ENCODE measurements at regions not wholly inside any gene's neighbourhood (a gene's known extent, or its start where the extent isn't known, plus 50 kb on each side); places are given as distances from the start of the nearest gene placed in this dataset.

GRCh38 chr9:120183615-120184014 is 396.4 kb downstream of the CDK5RAP2 start:
- Histone ChIP-seq H3K9me3 (ENCODE audit: control insufficient read depth in 4 of 4, low read length in 3 of 4) (no peaks in the 10 kb centered on the region), H3K27ac (ENCODE audit: low read depth in 1 of 2, low read length in 2 of 2) (no peak overlapping the region), H3K4me1 (ENCODE audit: control insufficient read depth in 4 of 4, insufficient read depth in 4 of 4, low read length in 3 of 4) (no peaks in the 10 kb centered on the region), H3K9ac (ENCODE audit: low read depth in 1 of 2, low read length in 2 of 2) (no peak overlapping the region), H3K27me3 (ENCODE audit: control insufficient read depth in 4 of 4, insufficient read depth in 4 of 4, low read length in 3 of 4) (peaks cover 0 to 2% (median 0%) of the 10 kb centered on the region in 4 donors), H3K36me3 (ENCODE audit: control insufficient read depth in 4 of 4, insufficient read depth in 3 of 4, low read depth in 1 of 4, low read length in 3 of 4) (no peaks in the 10 kb centered on the region), H3K4me3 (ENCODE audit: low read depth in 1 of 3, low read length in 3 of 3) (no peak overlapping the region)
- 60% methylated on average over 3 of the region's 3 CpGs for WGBS
- no peak for DNase-seq (ENCODE audit: low spot score)
- TF ChIP-seq YY1 (IDR thresholded peaks at IDR 0.05) = no peak
- TF ChIP-seq FOXA2 (IDR thresholded peaks at IDR 0.05) = no peak
- TF ChIP-seq NR2F2 (IDR thresholded peaks at IDR 0.05) = no peak
- TF ChIP-seq REST (IDR thresholded peaks at IDR 0.05) = no peak
- no peak for TF ChIP-seq JUND (IDR thresholded peaks at IDR 0.05)
- no peak for TF ChIP-seq MAX (IDR thresholded peaks at IDR 0.05)
- TF ChIP-seq TAF1 (conservative IDR thresholded peaks at IDR 0.05) = no peak
- TF ChIP-seq RAD21 (IDR thresholded peaks at IDR 0.05) = no peak
- TF ChIP-seq CTCF (IDR thresholded peaks at IDR 0.05; ENCODE audit: low read depth, low read length, missing input control) = no peak
- no peak for TF ChIP-seq ATF3 (IDR thresholded peaks at IDR 0.05)
- no peak for TF ChIP-seq EGR1 (IDR thresholded peaks at IDR 0.05; ENCODE audit: low read depth in 2 of 2)
- no peak for TF ChIP-seq GABPA (IDR thresholded peaks at IDR 0.05 in 1 of 2, conservative IDR thresholded peaks at IDR 0.05 in 1 of 2)
- no peak for TF ChIP-seq RXRA (IDR thresholded peaks at IDR 0.05)
- no peak for TF ChIP-seq HNF4A (conservative IDR thresholded peaks at IDR 0.05)
- TF ChIP-seq SP1 (IDR thresholded peaks at IDR 0.05) = no peak
- no peak for TF ChIP-seq FOXA1 (IDR thresholded peaks at IDR 0.05)
- no peak for TF ChIP-seq HNF4G (IDR thresholded peaks at IDR 0.05)

GRCh38 chr9:120182011-120182410 is 398.0 kb downstream of the CDK5RAP2 start:
- Histone ChIP-seq H3K27ac (ENCODE audit: low read depth in 1 of 2, low read length in 2 of 2) (no peak overlapping the region), H3K9ac (ENCODE audit: low read depth in 1 of 2, low read length in 2 of 2) (no peak overlapping the region), H3K4me1 (ENCODE audit: control insufficient read depth in 4 of 4, insufficient read depth in 4 of 4, low read length in 3 of 4) (no peaks in the 10 kb centered on the region), H3K36me3 (ENCODE audit: control insufficient read depth in 4 of 4, insufficient read depth in 3 of 4, low read depth in 1 of 4, low read length in 3 of 4) (no peaks in the 10 kb centered on the region), H3K27me3 (ENCODE audit: control insufficient read depth in 4 of 4, insufficient read depth in 4 of 4, low read length in 3 of 4) (no peaks in the 10 kb centered on the region), H3K4me3 (ENCODE audit: low read depth in 1 of 3, low read length in 3 of 3) (no peak overlapping the region), H3K9me3 (ENCODE audit: control insufficient read depth in 4 of 4, low read length in 3 of 4) (no peaks in the 10 kb centered on the region)
- 50% methylated on average over 1 of the region's 1 CpG for WGBS
- DNase-seq (ENCODE audit: low spot score) = no peak
- TF ChIP-seq MAX (IDR thresholded peaks at IDR 0.05) (no peak), HNF4A (conservative IDR thresholded peaks at IDR 0.05) (no peak), ATF3 (IDR thresholded peaks at IDR 0.05) (no peak), JUND (IDR thresholded peaks at IDR 0.05) (no peak)

Data from liver (tissue), 8 donors.